Glutamatergic neuron (in vitro differentiated cells): ENCODE measurements at regions not wholly inside any gene's neighbourhood (a gene's known extent, or its start where the extent isn't known, plus 50 kb on each side); places are given as distances from the start of the nearest gene placed in this dataset.

Experiments
- DNase-seq: peaks from one replicate; pipeline ENCODE4 v3.0.0; 2022
- H3K27ac Mint-ChIP-seq: one replicate; pipeline ENCODE4 v1.8.0; 2020; ENCODE audit warnings: mild to moderate bottlenecking, mixed read lengths, inconsistent platforms; ENCODE audit not compliant: unreplicated experiment
- H3K27me3 Mint-ChIP-seq: one replicate; pipeline ENCODE4 v1.8.0; 2020; ENCODE audit warnings: mild to moderate bottlenecking, moderate library complexity, mixed read lengths, inconsistent platforms; ENCODE audit not compliant: unreplicated experiment
- H3K36me3 Mint-ChIP-seq: one replicate; pipeline ENCODE4 v1.8.0; 2020; ENCODE audit warnings: mild to moderate bottlenecking, mixed read lengths, inconsistent platforms; ENCODE audit not compliant: unreplicated experiment
- H3K4me1 Mint-ChIP-seq: one replicate; pipeline ENCODE4 v1.8.0; 2020; ENCODE audit warnings: mild to moderate bottlenecking, low read depth, mixed read lengths, inconsistent platforms; ENCODE audit not compliant: unreplicated experiment
- H3K4me3 Mint-ChIP-seq: one replicate; pipeline ENCODE4 v1.8.0; 2020; ENCODE audit warnings: mild to moderate bottlenecking, mixed read lengths, inconsistent platforms; ENCODE audit not compliant: unreplicated experiment
- H3K9me3 Mint-ChIP-seq: one replicate; pipeline ENCODE4 v1.8.0; 2020; ENCODE audit warnings: mild to moderate bottlenecking, moderate library complexity, mixed read lengths, inconsistent platforms; ENCODE audit not compliant: unreplicated experiment
- TF ChIP-seq, protein P1 (sequence below): fragments of 200-600 bp; sonication (generic); IDR thresholded peaks from one replicate; pipeline ENCODE4 v1.5.0; 2021; ENCODE audit not compliant: partially characterized antibody, unreplicated experiment

DNA sequence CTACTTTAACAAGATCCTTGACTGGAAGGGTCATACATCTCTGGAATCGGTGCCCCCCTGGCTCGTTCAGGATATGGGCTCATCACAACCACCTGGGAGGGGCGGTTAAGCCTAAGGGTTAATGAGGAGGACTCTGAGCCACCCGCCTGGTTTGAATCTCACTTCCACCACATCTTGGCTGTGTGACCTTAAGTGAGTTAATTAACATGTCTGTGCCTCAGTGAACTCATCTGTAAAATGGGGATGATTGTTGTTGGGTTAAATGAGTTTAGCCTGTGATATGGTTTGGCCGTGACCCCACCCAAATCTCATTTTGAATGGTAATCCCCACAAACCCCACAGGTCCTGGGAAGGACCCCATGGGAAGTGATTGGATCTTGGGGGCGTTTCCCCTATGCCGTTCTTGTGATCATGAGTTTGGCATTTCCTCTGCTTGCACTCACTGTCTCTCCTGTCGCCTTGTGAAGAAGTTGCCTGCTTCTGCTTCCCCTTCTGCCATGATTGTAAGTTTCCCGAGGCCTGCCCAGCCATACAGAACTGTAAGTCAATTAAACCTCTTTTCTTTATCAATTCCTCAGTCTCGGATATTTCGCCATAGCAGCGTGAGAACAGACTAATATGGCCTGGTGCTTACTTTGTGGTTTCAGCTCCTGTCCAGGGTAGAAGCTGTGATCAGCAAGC is 214.0 kb upstream of the CIBAR2 start:
- peaks cover 19% of the 10 kb centered on the region for H3K4me1 Mint-ChIP-seq
- no peak overlapping the region for H3K4me3 Mint-ChIP-seq
- H3K27me3 Mint-ChIP-seq: peaks cover 4% of the 10 kb centered on the region
- H3K27ac Mint-ChIP-seq: no peak overlapping the region
- no peaks in the 10 kb centered on the region for H3K36me3 Mint-ChIP-seq
- peaks cover 10% of the 10 kb centered on the region for H3K9me3 Mint-ChIP-seq
- DNase-seq: no peak
- TF ChIP-seq, protein P1, sequence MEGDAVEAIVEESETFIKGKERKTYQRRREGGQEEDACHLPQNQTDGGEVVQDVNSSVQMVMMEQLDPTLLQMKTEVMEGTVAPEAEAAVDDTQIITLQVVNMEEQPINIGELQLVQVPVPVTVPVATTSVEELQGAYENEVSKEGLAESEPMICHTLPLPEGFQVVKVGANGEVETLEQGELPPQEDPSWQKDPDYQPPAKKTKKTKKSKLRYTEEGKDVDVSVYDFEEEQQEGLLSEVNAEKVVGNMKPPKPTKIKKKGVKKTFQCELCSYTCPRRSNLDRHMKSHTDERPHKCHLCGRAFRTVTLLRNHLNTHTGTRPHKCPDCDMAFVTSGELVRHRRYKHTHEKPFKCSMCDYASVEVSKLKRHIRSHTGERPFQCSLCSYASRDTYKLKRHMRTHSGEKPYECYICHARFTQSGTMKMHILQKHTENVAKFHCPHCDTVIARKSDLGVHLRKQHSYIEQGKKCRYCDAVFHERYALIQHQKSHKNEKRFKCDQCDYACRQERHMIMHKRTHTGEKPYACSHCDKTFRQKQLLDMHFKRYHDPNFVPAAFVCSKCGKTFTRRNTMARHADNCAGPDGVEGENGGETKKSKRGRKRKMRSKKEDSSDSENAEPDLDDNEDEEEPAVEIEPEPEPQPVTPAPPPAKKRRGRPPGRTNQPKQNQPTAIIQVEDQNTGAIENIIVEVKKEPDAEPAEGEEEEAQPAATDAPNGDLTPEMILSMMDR: no peak

DNA sequence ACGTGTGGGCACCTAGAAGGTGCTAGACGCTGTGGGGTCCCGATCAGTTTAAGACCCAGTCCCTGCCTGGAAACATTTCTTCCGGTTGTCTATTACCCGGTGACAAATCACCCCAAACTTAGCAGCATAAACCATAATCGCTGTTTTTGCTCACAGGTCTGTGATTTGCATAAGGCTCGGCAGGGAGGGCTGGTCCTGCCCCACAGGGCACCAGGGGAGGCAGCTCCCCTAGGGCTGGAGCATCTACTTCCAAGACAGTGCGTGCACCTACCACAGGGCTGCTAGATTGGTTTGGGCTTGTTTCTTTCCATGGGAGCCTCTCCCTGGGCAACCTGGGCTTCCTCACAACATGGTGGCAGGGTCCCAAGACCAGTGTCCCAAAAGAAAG is 214.5 kb upstream of the CIBAR2 start:
- TF ChIP-seq, protein P1: no peak
- no peak overlapping the region for H3K27ac Mint-ChIP-seq
- H3K4me3 Mint-ChIP-seq: no peak overlapping the region
- H3K4me1 Mint-ChIP-seq: peaks cover 18% of the 10 kb centered on the region
- peaks cover 10% of the 10 kb centered on the region for H3K9me3 Mint-ChIP-seq
- DNase-seq: no peak
- no peaks in the 10 kb centered on the region for H3K36me3 Mint-ChIP-seq
- peaks cover 4% of the 10 kb centered on the region for H3K27me3 Mint-ChIP-seq

DNA sequence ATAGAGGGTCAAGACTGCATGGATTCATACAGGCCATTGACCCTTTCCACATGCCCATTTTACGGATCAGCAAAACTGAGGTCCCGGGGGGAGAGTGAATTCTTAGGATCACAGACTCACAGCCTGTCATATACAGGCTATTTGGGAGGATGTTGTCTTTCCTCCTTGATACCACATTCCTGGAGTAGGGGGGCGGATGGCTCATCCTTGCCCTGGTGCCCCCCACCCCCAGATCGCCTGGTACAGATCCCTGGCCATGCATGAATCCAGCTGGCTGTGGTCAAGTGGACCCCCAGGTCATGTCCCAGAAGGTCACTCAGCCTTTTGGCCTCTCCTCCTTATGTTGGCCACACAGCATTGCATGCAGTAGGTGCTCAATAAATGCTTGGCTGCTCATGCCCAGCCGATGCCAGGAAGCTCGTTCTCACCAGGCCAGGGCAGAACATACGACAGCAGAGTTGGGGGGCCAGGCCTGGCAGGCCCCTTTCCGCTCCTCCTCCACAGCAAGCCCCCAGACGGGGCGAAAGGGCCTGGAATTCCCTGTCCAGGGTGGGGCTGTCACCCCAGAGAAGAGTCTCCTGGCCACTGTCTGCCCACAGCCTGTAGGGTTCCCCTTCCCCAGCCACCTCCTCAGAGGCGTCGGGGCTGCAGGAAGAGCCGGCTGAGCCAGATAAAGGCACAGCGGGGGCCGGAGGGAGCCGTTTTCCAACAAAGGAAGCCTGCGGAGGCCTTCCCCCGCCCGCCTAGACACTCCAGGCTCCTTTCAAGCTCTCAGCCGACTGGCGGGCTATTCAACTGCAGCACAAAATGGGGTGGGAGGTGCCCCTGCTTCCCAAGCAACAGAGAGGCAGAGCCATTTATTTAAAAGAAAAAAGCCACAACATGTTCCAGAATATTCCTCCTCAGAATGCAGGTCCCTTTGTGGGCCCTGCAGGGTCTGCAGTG is 215.7 kb upstream of the CIBAR2 start:
- peaks cover 20% of the 10 kb centered on the region for H3K4me1 Mint-ChIP-seq
- TF ChIP-seq, protein P1: no peak
- DNase-seq: peak; percentile 73
- H3K4me3 Mint-ChIP-seq: no peak overlapping the region
- H3K27me3 Mint-ChIP-seq: peaks cover 7% of the 10 kb centered on the region
- H3K36me3 Mint-ChIP-seq: no peaks in the 10 kb centered on the region
- H3K27ac Mint-ChIP-seq: peak overlapping the region; percentile 82
- peaks cover 10% of the 10 kb centered on the region for H3K9me3 Mint-ChIP-seq

DNA sequence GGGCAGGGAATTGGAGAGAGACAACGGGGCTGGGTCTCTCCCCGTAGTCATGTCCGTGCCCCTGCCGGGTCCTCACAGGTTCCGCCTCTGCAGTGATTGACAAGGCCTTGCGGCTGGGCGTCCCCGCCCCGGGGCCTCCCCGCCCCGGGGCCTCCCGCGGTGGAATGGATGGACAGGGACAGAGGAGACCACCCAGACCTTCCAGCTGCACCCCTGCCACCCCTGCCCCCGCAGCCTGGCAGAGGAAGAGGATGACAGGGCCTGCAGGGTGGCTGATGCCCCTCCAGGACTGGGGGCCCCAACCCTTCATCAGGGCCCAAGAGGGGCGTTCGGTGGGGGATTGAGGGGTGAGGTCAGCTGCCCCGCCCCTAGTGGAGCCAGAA is 216.4 kb upstream of the CIBAR2 start:
- H3K27ac Mint-ChIP-seq: peak overlapping the region; percentile 82
- peaks cover 5% of the 10 kb centered on the region for H3K27me3 Mint-ChIP-seq
- TF ChIP-seq, protein P1: no peak
- peaks cover 9% of the 10 kb centered on the region for H3K9me3 Mint-ChIP-seq
- H3K4me1 Mint-ChIP-seq: peaks cover 20% of the 10 kb centered on the region
- no peak overlapping the region for H3K4me3 Mint-ChIP-seq
- no peaks in the 10 kb centered on the region for H3K36me3 Mint-ChIP-seq
- DNase-seq: peak; percentile 72
